ENCODE measurements at regions not wholly inside any gene's neighbourhood (a gene's known extent, or its start where the extent isn't known, plus 50 kb on each side); places are given as distances from the start of the nearest gene placed in this dataset.

- TF ChIP-seq CTCF (IDR thresholded peaks at IDR 0.05) (no peak), ZFX (IDR thresholded peaks at IDR 0.05; ENCODE audit: borderline replicate concordance) (no peak)
Observed at GRCh38 chr20:56698297-56698696, 69.2 kb downstream of the TFAP2C start.

Measured in 22Rv1 (cell line).